MM.1S (cell line): ENCODE measurements at regions not wholly inside any gene's neighbourhood (a gene's known extent, or its start where the extent isn't known, plus 50 kb on each side); places are given as distances from the start of the nearest gene placed in this dataset.

Experiments used
- DNase-seq: peaks from one replicate; pipeline ENCODE4 v3.0.0-alpha.2; 2015
- H2AFZ ChIP-seq: fragments of 300-600 bp; sonication (generic); 2 replicates; pipeline ENCODE4 v1.6.0; 2016; ENCODE audit warnings: antibody characterized with exemption, low read length
- H3F3A ChIP-seq: fragments of 300-600 bp; sonication (generic); 2 replicates; pipeline ENCODE4 v1.6.1; 2016; ENCODE audit warnings: mild to moderate bottlenecking, antibody characterized with exemption, low read length, moderate library complexity, mixed read lengths; ENCODE audit not compliant: insufficient read depth
- H3K27ac ChIP-seq: fragments of 300-600 bp; sonication (generic); 2 replicates; pipeline ENCODE4 v1.5.1; 2016; ENCODE audit warnings: mild to moderate bottlenecking, low read length
- H3K27me3 ChIP-seq: fragments of 300-600 bp; sonication (generic); replicated peaks from 2 replicates; pipeline ENCODE4 v1.6.0; 2016; ENCODE audit warnings: low read length; ENCODE audit not compliant: insufficient read depth
- H3K36me3 ChIP-seq: fragments of 300-600 bp; sonication (generic); replicated peaks from 2 replicates; pipeline ENCODE4 v1.6.1; 2016; ENCODE audit warnings: mild to moderate bottlenecking, low read length, mixed read lengths; ENCODE audit not compliant: insufficient read depth
- H3K4me1 ChIP-seq: fragments of 300-600 bp; sonication (generic); 2 replicates; pipeline ENCODE4 v1.6.1; 2016; ENCODE audit warnings: low read length, mixed read lengths
- H3K4me2 ChIP-seq: fragments of 300-600 bp; sonication (generic); 2 replicates; pipeline ENCODE4 v1.6.0; 2016; ENCODE audit warnings: low read depth, low read length
- H3K4me3 ChIP-seq: fragments of 300-600 bp; sonication (generic); 2 replicates; pipeline ENCODE4 v1.5.1; 2016; ENCODE audit warnings: low read length, mixed read lengths
- H3K79me2 ChIP-seq: fragments of 300-600 bp; sonication (generic); 2 replicates; pipeline ENCODE4 v1.6.1; 2016; ENCODE audit warnings: mixed run types, low read length, mixed read lengths
- H3K9ac ChIP-seq: fragments of 300-600 bp; sonication (generic); 2 replicates; pipeline ENCODE4 v1.6.1; 2016; ENCODE audit warnings: low read length, mixed read lengths
- H3K9me2 ChIP-seq: fragments of 300-600 bp; sonication (generic); replicated peaks from 2 replicates; pipeline ENCODE4 v1.6.1; 2016; ENCODE audit warnings: mild to moderate bottlenecking, low read length, mixed read lengths; ENCODE audit not compliant: insufficient read depth
- H3K9me3 ChIP-seq: fragments of 300-600 bp; sonication (generic); replicated peaks from 2 replicates; pipeline ENCODE4 v1.6.1; 2016; ENCODE audit warnings: mild to moderate bottlenecking, low read length, mixed read lengths; ENCODE audit not compliant: insufficient read depth
- H4K20me1 ChIP-seq: fragments of 300-600 bp; sonication (generic); 2 replicates; pipeline ENCODE4 v1.6.1; 2016; ENCODE audit warnings: mild to moderate bottlenecking, low read length, moderate library complexity, mixed read lengths; ENCODE audit not compliant: insufficient read depth
- EZH2 ChIP-seq: fragments of 300-600 bp; sonication (generic); optimal IDR thresholded peaks from 2 replicates; pipeline ENCODE3; 2017; ENCODE audit warnings: low read depth, mild to moderate bottlenecking, antibody characterized with exemption, low read length, mixed read lengths
- EZH2phosphoT487 ChIP-seq: fragments of 300-600 bp; sonication (generic); IDR thresholded peaks from 2 replicates; pipeline ENCODE4 v1.6.1; 2018; ENCODE audit warnings: antibody characterized with exemption, low read length
- TF ChIP-seq, protein P1 (sequence below): fragments of 300-600 bp; sonication (generic); IDR thresholded peaks from 2 replicates; pipeline ENCODE4 v1.5.1; 2016; ENCODE audit warnings: antibody characterized with exemption, low read length, mixed read lengths

- Histone ChIP-seq H4K20me1 (no peaks in the 10 kb centered on the region), H3K9me2 (no peaks in the 10 kb centered on the region), H3K9me3 (no peaks in the 10 kb centered on the region), H3K4me2 (no peak overlapping the region), H3K27ac (no peak overlapping the region), H3K4me3 (no peak overlapping the region), H3K27me3 (peaks cover 18% of the 10 kb centered on the region), H3K79me2 (no peaks in the 10 kb centered on the region), H2AFZ (no peak overlapping the region), H3K36me3 (no peaks in the 10 kb centered on the region), H3F3A (peaks cover 23% of the 10 kb centered on the region), H3K9ac (no peak overlapping the region), H3K4me1 (peaks cover 19% of the 10 kb centered on the region)
- DNase-seq, result no peak
- TF ChIP-seq, protein P1, sequence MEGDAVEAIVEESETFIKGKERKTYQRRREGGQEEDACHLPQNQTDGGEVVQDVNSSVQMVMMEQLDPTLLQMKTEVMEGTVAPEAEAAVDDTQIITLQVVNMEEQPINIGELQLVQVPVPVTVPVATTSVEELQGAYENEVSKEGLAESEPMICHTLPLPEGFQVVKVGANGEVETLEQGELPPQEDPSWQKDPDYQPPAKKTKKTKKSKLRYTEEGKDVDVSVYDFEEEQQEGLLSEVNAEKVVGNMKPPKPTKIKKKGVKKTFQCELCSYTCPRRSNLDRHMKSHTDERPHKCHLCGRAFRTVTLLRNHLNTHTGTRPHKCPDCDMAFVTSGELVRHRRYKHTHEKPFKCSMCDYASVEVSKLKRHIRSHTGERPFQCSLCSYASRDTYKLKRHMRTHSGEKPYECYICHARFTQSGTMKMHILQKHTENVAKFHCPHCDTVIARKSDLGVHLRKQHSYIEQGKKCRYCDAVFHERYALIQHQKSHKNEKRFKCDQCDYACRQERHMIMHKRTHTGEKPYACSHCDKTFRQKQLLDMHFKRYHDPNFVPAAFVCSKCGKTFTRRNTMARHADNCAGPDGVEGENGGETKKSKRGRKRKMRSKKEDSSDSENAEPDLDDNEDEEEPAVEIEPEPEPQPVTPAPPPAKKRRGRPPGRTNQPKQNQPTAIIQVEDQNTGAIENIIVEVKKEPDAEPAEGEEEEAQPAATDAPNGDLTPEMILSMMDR, result no peak
- TF ChIP-seq EZH2 (no peak), EZH2phosphoT487 (no peak)
These were observed 84.2 kb upstream of the CREB5 start for GRCh38 chr7:28328146-28328545.

GRCh38 chr7:28328822-28329660, 83.3 kb upstream of the CREB5 start:
- H3K27me3 ChIP-seq, result peaks cover 27% of the 10 kb centered on the region
- H3K4me2 ChIP-seq, result no peak overlapping the region
- no peak overlapping the region for H3K27ac ChIP-seq
- H3F3A ChIP-seq, result peaks cover 23% of the 10 kb centered on the region
- H3K4me1 ChIP-seq, result peaks cover 19% of the 10 kb centered on the region
- no peaks in the 10 kb centered on the region for H3K9me2 ChIP-seq
- no peaks in the 10 kb centered on the region for H3K79me2 ChIP-seq
- no peaks in the 10 kb centered on the region for H3K36me3 ChIP-seq
- no peak overlapping the region for H2AFZ ChIP-seq
- TF ChIP-seq, protein P1, result no peak
- no peak for TF ChIP-seq EZH2phosphoT487
- TF ChIP-seq EZH2, result no peak
- H3K9ac ChIP-seq, result no peak overlapping the region
- no peak for DNase-seq
- H3K4me3 ChIP-seq, result no peak overlapping the region
- H4K20me1 ChIP-seq, result no peaks in the 10 kb centered on the region
- H3K9me3 ChIP-seq, result no peaks in the 10 kb centered on the region

DNA sequence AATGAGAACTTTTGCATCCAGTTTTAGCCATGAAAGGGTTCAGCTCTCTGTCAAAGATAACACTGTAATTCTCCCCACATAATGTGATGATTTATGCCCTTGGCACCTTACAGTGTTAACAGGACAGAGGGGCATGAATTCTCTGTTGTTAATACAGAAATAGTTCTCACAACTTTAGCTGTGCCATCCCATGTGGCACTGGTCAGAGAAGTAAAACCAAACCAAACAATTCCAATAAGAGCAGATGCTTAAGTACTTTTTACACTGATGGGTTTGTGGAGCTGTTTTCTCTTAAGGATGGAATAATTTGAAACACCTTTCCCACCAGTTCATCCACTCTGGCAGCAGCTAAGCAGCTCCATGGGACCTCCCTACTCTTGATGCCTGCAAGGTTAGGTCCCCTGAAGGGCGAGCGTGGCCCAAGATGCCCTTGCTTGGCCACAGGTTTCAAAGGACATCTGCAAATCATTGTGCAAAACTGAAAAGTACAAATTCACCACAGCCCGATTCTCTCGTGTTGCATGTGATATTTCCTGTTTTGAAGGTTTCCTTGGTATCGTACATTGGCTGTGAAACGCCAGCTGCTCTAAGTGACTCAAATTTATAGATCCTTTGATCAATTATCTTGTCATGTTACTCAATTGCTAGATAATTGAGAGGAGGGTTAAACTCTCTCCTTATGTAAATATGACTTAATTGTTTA, 82.5 kb upstream of the CREB5 start:
- Histone ChIP-seq H3K79me2 (no peaks in the 10 kb centered on the region), H4K20me1 (no peaks in the 10 kb centered on the region), H2AFZ (no peak overlapping the region), H3K4me3 (no peak overlapping the region), H3K9ac (no peak overlapping the region), H3K27ac (no peak overlapping the region), H3K36me3 (no peaks in the 10 kb centered on the region), H3K4me1 (peaks cover 19% of the 10 kb centered on the region), H3F3A (peaks cover 23% of the 10 kb centered on the region), H3K27me3 (peaks cover 32% of the 10 kb centered on the region), H3K4me2 (peak overlapping the region; percentile 53; the same call in 1 of the 2 replicates), H3K9me2 (no peaks in the 10 kb centered on the region), H3K9me3 (no peaks in the 10 kb centered on the region)
- TF ChIP-seq EZH2 (no peak), EZH2phosphoT487 (no peak)
- TF ChIP-seq, protein P1, result no peak
- DNase-seq, result peak; percentile 71
